GM03348 (cell line): ENCODE measurements at regions not wholly inside any gene's neighbourhood (a gene's known extent, or its start where the extent isn't known, plus 50 kb on each side); places are given as distances from the start of the nearest gene placed in this dataset.

ENCODE experiments used
- DNase-seq: peaks from one replicate; pipeline ENCODE4 v3.0.0; 2012; ENCODE audit warnings: low spot score

- no peak for DNase-seq
Observed at GRCh38 chr21:19844334-19844733, 1153.9 kb upstream of the NCAM2 start.

GRCh38 chr21:19850157-19850556 is 1148.1 kb upstream of the NCAM2 start:
- DNase-seq = no peak

- DNase-seq = no peak
Observed at GRCh38 chr21:19853061-19853460, 1145.1 kb upstream of the NCAM2 start.

GRCh38 chr21:19853709-19854575 is 1144.3 kb upstream of the NCAM2 start:
- peak; percentile 3 for DNase-seq

- no peak for DNase-seq
Observed at GRCh38 chr21:19855522-19855921, 1142.7 kb upstream of the NCAM2 start.

GRCh38 chr21:19864476-19864875 is 1133.7 kb upstream of the NCAM2 start:
- DNase-seq = no peak

- no peak for DNase-seq
Observed at GRCh38 chr21:19870682-19871081, 1127.5 kb upstream of the NCAM2 start.

- no peak for DNase-seq
Observed at GRCh38 chr21:19874521-19874920, 1123.7 kb upstream of the NCAM2 start.

- no peak for DNase-seq
Observed at GRCh38 chr21:19878133-19878532, 1120.1 kb upstream of the NCAM2 start.

- DNase-seq = no peak
Observed at GRCh38 chr21:19899645-19900044, 1098.6 kb upstream of the NCAM2 start.

GRCh38 chr21:19900149-19900548 is 1098.1 kb upstream of the NCAM2 start:
- no peak for DNase-seq

GRCh38 chr21:19908390-19908789 is 1089.8 kb upstream of the NCAM2 start:
- no peak for DNase-seq

- no peak for DNase-seq
Observed at GRCh38 chr21:19914028-19914427, 1084.2 kb upstream of the NCAM2 start.

GRCh38 chr21:19921211-19921610 is 1077.0 kb upstream of the NCAM2 start:
- no peak for DNase-seq

- no peak for DNase-seq
Observed at GRCh38 chr21:19922122-19922521, 1076.1 kb upstream of the NCAM2 start.

GRCh38 chr21:19935467-19935866 is 1062.7 kb upstream of the NCAM2 start:
- no peak for DNase-seq

- DNase-seq = no peak
Observed at GRCh38 chr21:19937619-19938018, 1060.6 kb upstream of the NCAM2 start.

GRCh38 chr21:19941626-19942025 is 1056.6 kb upstream of the NCAM2 start:
- no peak for DNase-seq

GRCh38 chr21:19950347-19950746 is 1047.9 kb upstream of the NCAM2 start:
- no peak for DNase-seq

GRCh38 chr21:19969156-19969555 is 1029.1 kb upstream of the NCAM2 start:
- no peak for DNase-seq

GRCh38 chr21:19981938-19982337 is 1016.3 kb upstream of the NCAM2 start:
- no peak for DNase-seq

GRCh38 chr21:19986396-19986795 is 1011.8 kb upstream of the NCAM2 start:
- no peak for DNase-seq

- no peak for DNase-seq
Observed at GRCh38 chr21:19987671-19988070, 1010.5 kb upstream of the NCAM2 start.

- no peak for DNase-seq
Observed at GRCh38 chr21:19992540-19992939, 1005.7 kb upstream of the NCAM2 start.
